ENCODE measurements at regions not wholly inside any gene's neighbourhood (a gene's known extent, or its start where the extent isn't known, plus 50 kb on each side); places are given as distances from the start of the nearest gene placed in this dataset.

DNA sequence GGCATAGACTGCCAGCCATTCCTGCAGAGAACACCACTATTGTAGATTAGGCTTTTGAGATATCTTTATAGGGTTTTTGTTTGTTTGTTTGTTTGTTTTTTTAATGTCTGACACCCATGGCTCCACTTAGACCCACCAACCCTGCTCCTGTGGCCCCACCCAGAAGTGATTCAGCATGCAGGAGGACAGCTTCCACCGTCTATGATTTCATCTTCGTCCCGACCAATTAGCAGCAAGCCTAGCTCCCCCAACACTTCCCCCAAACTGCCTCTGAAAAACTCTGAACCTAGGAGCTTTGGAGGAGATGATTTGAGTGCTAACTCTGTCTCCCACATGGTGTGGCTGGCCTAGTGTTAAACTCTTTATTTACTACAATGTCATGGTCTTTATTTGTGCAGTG is 108.3 kb upstream of the RXFP2 start:
- TF ChIP-seq MYC (IDR thresholded peaks at IDR 0.05; ENCODE audit: low read depth, low read length) (no peak), CTCF (IDR thresholded peaks at IDR 0.05; ENCODE audit: extremely low read depth in 1 of 2, insufficient read depth in 1 of 2, low read depth in 1 of 2, low read length in 2 of 2) (no peak), POLR2AphosphoS5 (IDR thresholded peaks at IDR 0.05; ENCODE audit: insufficient read depth, low read depth, low read length) (no peak), POLR2A (IDR thresholded peaks at IDR 0.05; ENCODE audit: low read depth, low read length) (no peak), EZH2 (IDR thresholded peaks at IDR 0.05; ENCODE audit: borderline replicate concordance, low read depth, low read length, severe bottlenecking) (no peak), JUN (IDR thresholded peaks at IDR 0.05; ENCODE audit: borderline replicate concordance, insufficient read depth, insufficient read length, low read depth) (no peak)

Measured in endothelial cell of umbilical vein (primary cell).